ENCODE measurements at regions not wholly inside any gene's neighbourhood (a gene's known extent, or its start where the extent isn't known, plus 50 kb on each side); places are given as distances from the start of the nearest gene placed in this dataset.

GRCh38 chr16:55955424-55955823 is 80.3 kb upstream of the CES5A start:
- no peaks in the 10 kb centered on the region for H3K79me2 ChIP-seq (ENCODE audit: control insufficient read depth, insufficient read depth, low read length)
- ChIA-PET SMC1A (ENCODE audit: uncharacterized antibody, unreplicated experiment) (interaction anchor here (1.6 kb wide), 1 partner anchor 8 kb away, joined by 3 read pairs; no protein-coding TSS in a partner anchor), CTCF (interaction anchor here (1.4 to 2.7 kb wide), 2 partner anchors 12 to 16 kb away, joined by 3 to 20 read pairs; no protein-coding TSS in a partner anchor), RAD21 (ENCODE audit: unreplicated experiment) (no interaction called here), POLR2A (no interaction called here)
- no peaks in the 10 kb centered on the region for H3K27me3 ChIP-seq (replicated peaks in 1 of 2; ENCODE audit: control insufficient read depth in 2 of 2, insufficient read depth in 2 of 2, low read length in 1 of 2)
- H3K9me3 ChIP-seq (replicated peaks; ENCODE audit: control insufficient read depth, insufficient read depth, low read length) = no peaks in the 10 kb centered on the region
- 46% methylated on average over 4 of the region's 4 CpGs for WGBS (ENCODE audit: insufficient coverage, insufficient replicate concordance, low lambda C conversion rate, missing lambda C conversion rate)
- intact Hi-C loops (cut with micrococcal nuclease; ENCODE audit: unreplicated experiment) = no loop called here
- ATAC-seq (no peak), FAIRE-seq (no peak), DNase-seq (ENCODE audit: low read depth, low spot score) (no peak)
- H3K4me2 ChIP-seq (ENCODE audit: control insufficient read depth, insufficient read depth) = no peak overlapping the region
- no peak overlapping the region for H2AFZ ChIP-seq (ENCODE audit: control insufficient read depth, low read depth, low read length)
- no peaks in the 10 kb centered on the region for H3K36me3 ChIP-seq (ENCODE audit: control insufficient read depth in 2 of 2, insufficient read depth in 2 of 2, low read length in 1 of 2)
- no peak for TF ChIP-seq HDAC6 (IDR thresholded peaks at IDR 0.05; ENCODE audit: unreplicated experiment)
- TF ChIP-seq SIX5 (IDR thresholded peaks at IDR 0.05; ENCODE audit: low read depth, low read length, severe bottlenecking) = no peak
- no peak for TF ChIP-seq ZZZ3 (IDR thresholded peaks at IDR 0.05; ENCODE audit: control insufficient read depth, insufficient read length, low read depth)
- TF ChIP-seq ZNF217 (IDR thresholded peaks at IDR 0.05) = no peak
- no peak for TF ChIP-seq ATF7 (IDR thresholded peaks at IDR 0.05; ENCODE audit: low read depth)
- TF ChIP-seq RB1 (IDR thresholded peaks at IDR 0.05; ENCODE audit: borderline replicate concordance) = no peak
- no peaks in the 10 kb centered on the region for H4K20me1 ChIP-seq (ENCODE audit: control insufficient read depth, insufficient read depth)
- BruUV-seq (replicated peaks) = no TSS peak
- H3K27ac ChIP-seq (ENCODE audit: control insufficient read depth, insufficient read depth) = no peak overlapping the region
- no peaks in the 10 kb centered on the region for H3K4me1 ChIP-seq (ENCODE audit: control insufficient read depth, insufficient read depth, low read length)
- H3K9ac ChIP-seq (ENCODE audit: control insufficient read depth, insufficient read depth, low read length) = no peak overlapping the region
- in situ Hi-C loops (cut with MboI) = no loop called here
- H3K4me3 ChIP-seq = no peak overlapping the region

DNA sequence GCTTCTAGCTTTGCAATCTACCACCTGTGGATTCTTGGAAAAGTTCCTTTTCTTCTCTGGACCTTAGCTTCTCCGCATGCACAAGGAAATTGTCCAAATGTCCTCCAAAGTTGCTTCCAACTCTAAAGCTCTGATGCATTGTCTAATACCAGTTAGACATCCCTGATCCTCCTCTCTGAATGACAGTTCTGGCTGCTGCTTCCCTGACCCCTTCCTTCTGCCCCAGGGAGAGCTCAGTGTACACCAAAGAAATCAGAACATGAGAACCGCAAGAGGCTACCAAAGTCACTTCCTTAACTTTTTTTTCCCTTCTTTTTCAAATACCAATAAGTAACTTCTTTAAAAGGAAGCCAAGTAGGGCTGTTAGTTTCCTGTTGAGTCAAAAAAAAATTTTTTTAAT is 79.7 kb upstream of the CES5A start:
- SMC1A ChIA-PET (ENCODE audit: uncharacterized antibody, unreplicated experiment) = no interaction called here
- no peaks in the 10 kb centered on the region for H3K36me3 ChIP-seq (ENCODE audit: control insufficient read depth in 2 of 2, insufficient read depth in 2 of 2, low read length in 1 of 2)
- POLR2A ChIA-PET = no interaction called here
- no peak overlapping the region for H3K27ac ChIP-seq (ENCODE audit: control insufficient read depth, insufficient read depth)
- no peak for ATAC-seq
- no peak overlapping the region for H2AFZ ChIP-seq (ENCODE audit: control insufficient read depth, low read depth, low read length)
- RAD21 ChIA-PET (ENCODE audit: unreplicated experiment) = no interaction called here
- BruUV-seq (replicated peaks) = no TSS peak
- no peak overlapping the region for H3K4me3 ChIP-seq
- H3K9ac ChIP-seq (ENCODE audit: control insufficient read depth, insufficient read depth, low read length) = no peak overlapping the region
- H3K4me2 ChIP-seq (ENCODE audit: control insufficient read depth, insufficient read depth) = no peak overlapping the region
- in situ Hi-C loops (cut with MboI) = no loop called here
- no peak for FAIRE-seq
- CTCF ChIA-PET = interaction anchor here (1.3 to 2.7 kb wide), 3 partner anchors 10 to 17 kb away, joined by 3 to 20 read pairs (median 4); no protein-coding TSS in a partner anchor
- DNase-seq (ENCODE audit: low read depth, low spot score) = no peak
- no peaks in the 10 kb centered on the region for H3K27me3 ChIP-seq (replicated peaks in 1 of 2; ENCODE audit: control insufficient read depth in 2 of 2, insufficient read depth in 2 of 2, low read length in 1 of 2)
- TF ChIP-seq GATAD2B (conservative IDR thresholded peaks at IDR 0.05; ENCODE audit: low read depth) (no peak), ZNF622 (IDR thresholded peaks at IDR 0.05) (no peak)
- WGBS (ENCODE audit: insufficient coverage, insufficient replicate concordance, low lambda C conversion rate, missing lambda C conversion rate) = 41% methylated on average over 2 of the region's 2 CpGs
- no peaks in the 10 kb centered on the region for H4K20me1 ChIP-seq (ENCODE audit: control insufficient read depth, insufficient read depth)
- H3K79me2 ChIP-seq (ENCODE audit: control insufficient read depth, insufficient read depth, low read length) = no peaks in the 10 kb centered on the region
- H3K4me1 ChIP-seq (ENCODE audit: control insufficient read depth, insufficient read depth, low read length) = no peaks in the 10 kb centered on the region
- intact Hi-C loops (cut with micrococcal nuclease; ENCODE audit: unreplicated experiment) = no loop called here
- no peaks in the 10 kb centered on the region for H3K9me3 ChIP-seq (replicated peaks; ENCODE audit: control insufficient read depth, insufficient read depth, low read length)

Measured in GM12878 (cell line).